ENCODE measurements at regions not wholly inside any gene's neighbourhood (a gene's known extent, or its start where the extent isn't known, plus 50 kb on each side); places are given as distances from the start of the nearest gene placed in this dataset.

DNA sequence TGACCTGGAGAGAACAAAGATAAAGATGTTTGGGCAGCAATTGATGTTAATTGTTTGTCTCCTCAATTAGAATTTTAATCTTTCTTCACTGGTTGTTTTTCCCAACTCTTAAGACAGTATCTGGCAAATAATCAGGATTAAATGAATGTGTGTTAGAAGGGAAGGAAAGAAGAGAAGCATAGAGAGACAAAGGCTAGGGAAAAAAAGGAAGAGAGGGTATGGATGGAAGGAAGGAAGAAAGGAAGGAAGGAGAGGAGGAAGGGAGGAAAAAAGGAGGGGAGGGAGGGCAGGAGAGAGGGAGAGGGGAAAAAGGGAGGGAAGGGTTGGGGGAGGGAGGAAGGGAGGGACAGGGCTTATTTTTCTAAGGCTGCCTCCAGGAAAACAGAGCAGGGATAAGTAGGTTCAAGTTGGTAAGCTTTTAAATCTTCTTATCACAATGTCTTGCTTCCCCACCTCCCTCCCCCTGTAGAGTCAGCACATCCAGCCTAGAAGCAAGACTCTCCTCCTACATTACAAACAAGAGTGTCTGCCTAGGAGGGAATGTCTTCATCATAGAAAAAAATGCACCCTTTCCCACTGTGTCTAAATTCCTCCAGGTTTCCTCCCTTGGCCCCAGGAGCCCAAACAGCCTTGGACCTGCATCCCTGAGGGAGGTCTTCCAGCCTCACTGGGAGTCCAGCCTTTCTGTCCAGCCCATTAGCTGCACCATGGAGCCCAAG lies 447.8 kb upstream of the JARID2 start:
- Histone ChIP-seq H3K4me1 (ENCODE audit: control extremely low read depth in 1 of 4, control insufficient read depth in 4 of 4, insufficient read depth in 4 of 4, low read length in 3 of 4) (no peaks in the 10 kb centered on the region), H3K27ac (ENCODE audit: insufficient read depth in 1 of 2, low read depth in 1 of 2, low read length in 2 of 2, poor library complexity in 1 of 2, severe bottlenecking in 2 of 2) (no peak overlapping the region), H3K9me3 (ENCODE audit: control extremely low read depth in 1 of 5, control insufficient read depth in 4 of 5, insufficient read depth in 2 of 5, low read depth in 1 of 5, low read length in 4 of 5) (no peaks in the 10 kb centered on the region), H3K27me3 (replicated peaks in 2 of 5; ENCODE audit: control insufficient read depth in 4 of 5, insufficient read depth in 5 of 5, low read length in 4 of 5) (no peaks in the 10 kb centered on the region), H3K4me3 (ENCODE audit: control insufficient read depth in 1 of 7, extremely low read depth in 1 of 7, insufficient read depth in 4 of 7, low read depth in 2 of 7, low read length in 6 of 7) (no peak overlapping the region), H3K36me3 (ENCODE audit: control insufficient read depth in 4 of 4, insufficient read depth in 4 of 4, low read length in 3 of 4) (no peaks in the 10 kb centered on the region)
- CTCF ChIA-PET = no interaction called here
- POLR2A ChIA-PET = no interaction called here
- no peak for DNase-seq

DNA sequence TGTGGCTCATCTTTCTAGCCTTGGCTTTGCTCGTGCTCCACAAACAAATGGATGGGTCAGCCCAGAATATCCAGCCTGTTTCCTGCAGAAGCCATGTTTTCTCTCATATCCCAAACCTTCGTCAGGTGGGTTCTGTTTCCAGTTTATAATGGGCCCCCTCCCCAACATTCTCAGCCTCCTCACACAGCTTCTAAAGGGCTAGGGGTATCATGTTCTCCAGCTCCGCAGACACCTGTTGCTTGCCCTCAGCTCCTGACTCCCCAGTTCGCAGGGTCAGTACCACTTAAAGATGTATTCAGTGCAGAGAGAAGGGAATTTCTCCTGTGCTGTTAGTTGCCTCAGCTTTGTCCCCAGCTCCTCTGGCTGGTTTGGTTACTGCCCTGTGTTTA lies 447.3 kb upstream of the JARID2 start:
- CTCF ChIA-PET = no interaction called here
- DNase-seq = no peak
- no peak overlapping the region for H3K4me3 ChIP-seq (ENCODE audit: control insufficient read depth in 1 of 7, extremely low read depth in 1 of 7, insufficient read depth in 4 of 7, low read depth in 2 of 7, low read length in 6 of 7)
- H3K27ac ChIP-seq (ENCODE audit: insufficient read depth in 1 of 2, low read depth in 1 of 2, low read length in 2 of 2, poor library complexity in 1 of 2, severe bottlenecking in 2 of 2) = no peak overlapping the region
- WGBS (ENCODE audit: insufficient coverage) = 97% methylated on average over 3 of the region's 4 CpGs
- H3K9me3 ChIP-seq (ENCODE audit: control extremely low read depth in 1 of 5, control insufficient read depth in 4 of 5, insufficient read depth in 2 of 5, low read depth in 1 of 5, low read length in 4 of 5) = no peaks in the 10 kb centered on the region
- H3K27me3 ChIP-seq (replicated peaks in 2 of 5; ENCODE audit: control insufficient read depth in 4 of 5, insufficient read depth in 5 of 5, low read length in 4 of 5) = no peaks in the 10 kb centered on the region
- POLR2A ChIA-PET = no interaction called here
- H3K36me3 ChIP-seq (ENCODE audit: control insufficient read depth in 4 of 4, insufficient read depth in 4 of 4, low read length in 3 of 4) = no peaks in the 10 kb centered on the region
- no peaks in the 10 kb centered on the region for H3K4me1 ChIP-seq (ENCODE audit: control extremely low read depth in 1 of 4, control insufficient read depth in 4 of 4, insufficient read depth in 4 of 4, low read length in 3 of 4)

DNA sequence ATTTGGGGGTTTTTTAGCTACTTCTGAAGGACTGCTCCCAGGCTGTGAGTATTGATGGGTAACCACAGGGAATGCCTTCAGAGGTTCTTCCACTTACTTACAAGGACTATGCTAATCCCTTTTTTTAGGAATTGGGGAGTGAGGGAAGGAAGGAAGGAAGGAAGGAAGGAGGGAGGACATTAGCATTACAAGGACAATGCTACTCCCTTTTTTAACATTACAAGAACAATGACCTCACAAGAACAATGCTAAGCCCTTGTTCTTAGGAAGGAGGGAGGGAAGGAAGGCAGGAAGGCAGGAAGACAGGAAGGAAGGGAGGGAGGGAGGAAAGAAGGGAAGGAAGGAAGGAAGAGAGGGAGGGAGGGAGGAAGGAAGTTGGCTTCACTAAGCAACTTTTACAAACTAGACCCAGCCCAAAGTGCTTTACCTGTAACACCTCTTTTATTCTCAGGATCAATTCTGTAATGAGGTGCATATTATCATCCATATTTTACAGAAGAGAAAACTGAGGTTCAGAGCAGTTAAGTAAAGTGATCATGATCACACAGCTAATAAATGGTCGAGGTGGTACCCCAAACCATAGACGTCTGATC lies 446.8 kb upstream of the JARID2 start:
- 100% methylated on average over 1 of the region's 2 CpGs for WGBS (ENCODE audit: insufficient coverage)
- H3K4me3 ChIP-seq (ENCODE audit: control insufficient read depth in 1 of 7, extremely low read depth in 1 of 7, insufficient read depth in 4 of 7, low read depth in 2 of 7, low read length in 6 of 7) = no peak overlapping the region
- no peaks in the 10 kb centered on the region for H3K36me3 ChIP-seq (ENCODE audit: control insufficient read depth in 4 of 4, insufficient read depth in 4 of 4, low read length in 3 of 4)
- ChIA-PET POLR2A (no interaction called here), CTCF (interaction anchor here (0.9 to 1.2 kb wide), 3 partner anchors 8 to 588 kb away, joined by 3 read pairs; no protein-coding TSS in a partner anchor)
- DNase-seq = no peak
- no peaks in the 10 kb centered on the region for H3K27me3 ChIP-seq (replicated peaks in 2 of 5; ENCODE audit: control insufficient read depth in 4 of 5, insufficient read depth in 5 of 5, low read length in 4 of 5)
- no peaks in the 10 kb centered on the region for H3K4me1 ChIP-seq (ENCODE audit: control extremely low read depth in 1 of 4, control insufficient read depth in 4 of 4, insufficient read depth in 4 of 4, low read length in 3 of 4)
- no peaks in the 10 kb centered on the region for H3K9me3 ChIP-seq (ENCODE audit: control extremely low read depth in 1 of 5, control insufficient read depth in 4 of 5, insufficient read depth in 2 of 5, low read depth in 1 of 5, low read length in 4 of 5)
- H3K27ac ChIP-seq (ENCODE audit: insufficient read depth in 1 of 2, low read depth in 1 of 2, low read length in 2 of 2, poor library complexity in 1 of 2, severe bottlenecking in 2 of 2) = no peak overlapping the region

DNA sequence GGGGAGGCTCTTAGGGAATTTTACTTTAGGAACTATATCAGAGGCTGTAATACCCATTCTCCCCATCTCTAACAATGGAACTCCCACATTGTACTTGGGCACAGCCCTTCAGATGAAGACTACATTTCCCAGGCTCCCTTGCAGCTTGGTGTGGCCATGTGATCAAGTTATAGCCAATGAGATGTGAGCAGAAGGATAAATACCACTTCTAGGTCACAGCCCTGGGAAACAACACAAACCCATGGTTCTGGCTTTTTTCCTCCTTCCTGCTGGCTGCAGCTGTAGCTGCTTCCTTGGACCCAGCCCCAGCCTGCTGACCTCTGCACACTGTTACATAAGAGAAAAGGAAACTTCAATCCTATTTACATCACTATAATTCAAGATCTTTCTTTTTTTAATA lies 445.9 kb upstream of the JARID2 start:
- Histone ChIP-seq H3K36me3 (ENCODE audit: control insufficient read depth in 4 of 4, insufficient read depth in 4 of 4, low read length in 3 of 4) (no peaks in the 10 kb centered on the region), H3K9me3 (ENCODE audit: control extremely low read depth in 1 of 5, control insufficient read depth in 4 of 5, insufficient read depth in 2 of 5, low read depth in 1 of 5, low read length in 4 of 5) (no peaks in the 10 kb centered on the region), H3K4me1 (ENCODE audit: control extremely low read depth in 1 of 4, control insufficient read depth in 4 of 4, insufficient read depth in 4 of 4, low read length in 3 of 4) (no peaks in the 10 kb centered on the region), H3K27me3 (replicated peaks in 2 of 5; ENCODE audit: control insufficient read depth in 4 of 5, insufficient read depth in 5 of 5, low read length in 4 of 5) (no peaks in the 10 kb centered on the region), H3K27ac (ENCODE audit: insufficient read depth in 1 of 2, low read depth in 1 of 2, low read length in 2 of 2, poor library complexity in 1 of 2, severe bottlenecking in 2 of 2) (no peak overlapping the region), H3K4me3 (ENCODE audit: control insufficient read depth in 1 of 7, extremely low read depth in 1 of 7, insufficient read depth in 4 of 7, low read depth in 2 of 7, low read length in 6 of 7) (no peak overlapping the region)
- DNase-seq = peak; percentile 61 to 80 (median 72)
- POLR2A ChIA-PET = no interaction called here
- CTCF ChIA-PET = interaction anchor here (0.9 to 1.2 kb wide), 3 partner anchors 9 to 588 kb away, joined by 3 read pairs; no protein-coding TSS in a partner anchor

DNA sequence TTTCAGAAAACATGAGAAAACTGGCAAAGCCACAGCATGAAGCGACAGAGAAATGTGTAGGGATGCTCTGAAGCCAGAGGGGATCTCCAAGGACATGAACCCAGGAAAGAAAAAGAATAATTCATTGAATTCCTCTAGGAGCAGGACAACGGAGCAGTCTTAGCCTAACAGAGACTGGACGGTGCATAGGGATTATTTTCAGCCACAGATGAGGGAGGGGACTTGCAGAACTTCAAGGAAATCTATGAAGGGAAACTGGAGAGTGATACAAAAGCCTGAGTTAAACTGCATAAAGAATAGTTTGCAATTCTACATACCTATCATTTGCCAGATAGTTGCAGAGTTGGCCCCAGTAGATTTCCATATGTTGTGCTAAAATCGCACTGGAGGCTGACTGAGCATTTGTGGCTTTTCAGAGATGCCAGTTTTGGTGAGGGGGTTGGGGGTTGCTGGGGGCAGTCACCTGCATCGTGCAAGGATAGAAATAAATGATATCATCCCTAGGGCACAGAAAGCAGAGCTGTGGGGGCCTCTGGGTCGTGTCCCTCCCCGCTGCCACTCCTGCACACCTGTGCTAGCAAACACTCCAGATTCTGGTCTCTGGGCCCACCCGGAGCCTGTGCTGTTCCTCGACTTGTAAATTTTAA lies 443.2 kb upstream of the JARID2 start:
- Histone ChIP-seq H3K27me3 (replicated peaks in 2 of 5; ENCODE audit: control insufficient read depth in 4 of 5, insufficient read depth in 5 of 5, low read length in 4 of 5) (no peaks in the 10 kb centered on the region), H3K4me3 (ENCODE audit: control insufficient read depth in 1 of 7, extremely low read depth in 1 of 7, insufficient read depth in 4 of 7, low read depth in 2 of 7, low read length in 6 of 7) (no peak overlapping the region), H3K9me3 (ENCODE audit: control extremely low read depth in 1 of 5, control insufficient read depth in 4 of 5, insufficient read depth in 2 of 5, low read depth in 1 of 5, low read length in 4 of 5) (no peaks in the 10 kb centered on the region), H3K36me3 (ENCODE audit: control insufficient read depth in 4 of 4, insufficient read depth in 4 of 4, low read length in 3 of 4) (no peaks in the 10 kb centered on the region), H3K27ac (ENCODE audit: insufficient read depth in 1 of 2, low read depth in 1 of 2, low read length in 2 of 2, poor library complexity in 1 of 2, severe bottlenecking in 2 of 2) (no peak overlapping the region), H3K4me1 (ENCODE audit: control extremely low read depth in 1 of 4, control insufficient read depth in 4 of 4, insufficient read depth in 4 of 4, low read length in 3 of 4) (no peaks in the 10 kb centered on the region)
- no peak for DNase-seq
- ChIA-PET POLR2A (no interaction called here), CTCF (no interaction called here)
- 97% methylated on average over 8 of the region's 9 CpGs for WGBS (ENCODE audit: insufficient coverage)

DNA sequence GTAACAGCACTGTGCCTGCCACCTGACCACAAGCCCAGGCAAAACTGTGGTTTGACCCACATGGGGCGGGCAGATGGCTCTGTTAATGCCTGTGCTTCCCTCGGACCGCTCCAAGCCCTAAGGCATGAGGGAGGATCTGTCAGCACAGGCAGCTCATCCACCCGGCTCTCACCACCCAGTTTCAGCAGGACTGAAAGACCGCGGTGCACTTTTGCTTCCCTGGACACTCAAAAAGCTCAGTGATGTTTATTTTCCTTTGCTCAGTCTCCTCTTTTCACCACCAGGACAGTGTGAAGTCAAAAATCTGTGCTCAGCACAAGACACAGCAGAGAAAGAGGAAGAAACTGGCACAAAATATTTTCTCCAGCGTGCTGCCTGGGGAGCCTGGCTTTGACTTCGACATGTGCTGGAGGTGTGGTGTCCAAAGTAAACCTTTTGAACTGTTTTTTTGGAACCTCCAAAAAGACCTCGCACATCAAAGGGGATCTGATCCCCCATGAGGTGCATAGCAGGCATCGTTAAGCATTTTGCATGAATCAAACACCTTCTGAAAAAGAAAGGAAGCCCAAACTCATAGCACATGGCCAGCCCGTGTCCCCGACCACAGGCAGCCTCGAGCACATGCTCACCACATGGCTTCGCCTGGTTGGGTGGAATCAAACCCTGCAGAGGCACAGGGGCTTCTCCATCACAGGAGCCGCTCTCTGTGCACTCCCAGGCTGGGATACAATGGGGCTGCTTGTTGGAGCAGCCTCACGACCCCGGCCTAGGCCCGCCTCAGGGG lies 441.7 kb upstream of the JARID2 start:
- no peaks in the 10 kb centered on the region for H3K36me3 ChIP-seq (ENCODE audit: control insufficient read depth in 4 of 4, insufficient read depth in 4 of 4, low read length in 3 of 4)
- 84% methylated on average over 18 of the region's 18 CpGs for WGBS (ENCODE audit: insufficient coverage)
- H3K4me3 ChIP-seq (ENCODE audit: control insufficient read depth in 1 of 7, extremely low read depth in 1 of 7, insufficient read depth in 4 of 7, low read depth in 2 of 7, low read length in 6 of 7) = no peak overlapping the region
- H3K27me3 ChIP-seq (replicated peaks in 2 of 5; ENCODE audit: control insufficient read depth in 4 of 5, insufficient read depth in 5 of 5, low read length in 4 of 5) = no peaks in the 10 kb centered on the region
- ChIA-PET CTCF (no interaction called here), POLR2A (no interaction called here)
- peak in 1 of 3 donors; percentile 31 for DNase-seq
- no peak overlapping the region for H3K27ac ChIP-seq (ENCODE audit: insufficient read depth in 1 of 2, low read depth in 1 of 2, low read length in 2 of 2, poor library complexity in 1 of 2, severe bottlenecking in 2 of 2)
- no peaks in the 10 kb centered on the region for H3K4me1 ChIP-seq (ENCODE audit: control extremely low read depth in 1 of 4, control insufficient read depth in 4 of 4, insufficient read depth in 4 of 4, low read length in 3 of 4)
- H3K9me3 ChIP-seq (ENCODE audit: control extremely low read depth in 1 of 5, control insufficient read depth in 4 of 5, insufficient read depth in 2 of 5, low read depth in 1 of 5, low read length in 4 of 5) = peaks cover 0 to 7% (median 0%) of the 10 kb centered on the region in 5 experiments

DNA sequence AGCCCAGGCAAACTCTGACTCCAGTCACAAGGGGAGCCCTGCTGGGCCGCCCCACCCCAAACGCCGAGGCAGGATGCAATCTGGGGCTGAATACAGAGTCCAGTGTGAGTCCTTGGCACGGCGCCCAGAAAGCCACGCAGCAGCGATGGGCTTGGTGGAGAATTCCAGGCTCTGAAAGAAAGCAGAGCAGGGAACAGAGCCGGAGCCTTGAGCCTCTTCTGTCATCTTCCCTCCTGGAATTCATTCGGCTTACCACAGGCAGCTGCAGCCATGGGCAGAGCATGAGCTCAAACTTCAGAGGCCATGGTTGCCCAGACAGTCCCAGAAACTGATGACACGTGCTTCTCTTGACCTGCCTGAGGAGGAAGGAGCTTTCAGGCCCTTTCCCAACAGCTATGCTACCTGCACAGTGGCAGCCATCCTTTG lies 441.1 kb upstream of the JARID2 start:
- ChIA-PET CTCF (interaction anchor here (0.6 kb wide), 1 partner anchor 12 kb away, joined by 3 read pairs; no protein-coding TSS in a partner anchor), POLR2A (no interaction called here)
- H3K27me3 ChIP-seq (replicated peaks in 2 of 5; ENCODE audit: control insufficient read depth in 4 of 5, insufficient read depth in 5 of 5, low read length in 4 of 5) = no peaks in the 10 kb centered on the region
- H3K4me3 ChIP-seq (ENCODE audit: control insufficient read depth in 1 of 7, extremely low read depth in 1 of 7, insufficient read depth in 4 of 7, low read depth in 2 of 7, low read length in 6 of 7) = no peak overlapping the region
- no peaks in the 10 kb centered on the region for H3K4me1 ChIP-seq (ENCODE audit: control extremely low read depth in 1 of 4, control insufficient read depth in 4 of 4, insufficient read depth in 4 of 4, low read length in 3 of 4)
- no peak for DNase-seq
- 91% methylated on average over 10 of the region's 10 CpGs for WGBS (ENCODE audit: insufficient coverage)
- no peak overlapping the region for H3K27ac ChIP-seq (ENCODE audit: insufficient read depth in 1 of 2, low read depth in 1 of 2, low read length in 2 of 2, poor library complexity in 1 of 2, severe bottlenecking in 2 of 2)
- peaks cover 0 to 7% (median 0%) of the 10 kb centered on the region in 5 experiments for H3K9me3 ChIP-seq (ENCODE audit: control extremely low read depth in 1 of 5, control insufficient read depth in 4 of 5, insufficient read depth in 2 of 5, low read depth in 1 of 5, low read length in 4 of 5)
- H3K36me3 ChIP-seq (ENCODE audit: control insufficient read depth in 4 of 4, insufficient read depth in 4 of 4, low read length in 3 of 4) = no peaks in the 10 kb centered on the region

Measured in common myeloid progenitor, CD34-positive (primary cell).